ENCODE measurements at regions not wholly inside any gene's neighbourhood (a gene's known extent, or its start where the extent isn't known, plus 50 kb on each side); places are given as distances from the start of the nearest gene placed in this dataset.

DNA sequence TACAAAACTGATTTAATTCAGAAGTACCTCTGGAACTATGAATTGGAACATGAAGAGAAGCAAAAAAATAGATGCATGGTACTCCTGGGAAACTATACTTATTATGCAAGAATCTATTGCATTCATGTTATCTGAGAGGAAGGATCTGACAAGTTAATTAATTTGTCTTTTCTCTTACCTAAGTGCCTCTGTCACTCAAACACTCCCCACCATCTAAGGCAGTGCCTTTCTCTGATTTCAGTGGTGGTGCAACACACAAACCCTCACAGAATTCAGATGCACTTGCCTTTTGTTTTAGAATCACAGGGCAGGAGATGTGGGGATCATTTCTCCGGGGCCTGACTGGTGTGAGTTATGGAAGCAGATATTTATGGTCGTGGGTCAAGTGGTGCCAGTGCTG, 52.5 kb upstream of the C9orf72 start:
- no peak for DNase-seq

DNA sequence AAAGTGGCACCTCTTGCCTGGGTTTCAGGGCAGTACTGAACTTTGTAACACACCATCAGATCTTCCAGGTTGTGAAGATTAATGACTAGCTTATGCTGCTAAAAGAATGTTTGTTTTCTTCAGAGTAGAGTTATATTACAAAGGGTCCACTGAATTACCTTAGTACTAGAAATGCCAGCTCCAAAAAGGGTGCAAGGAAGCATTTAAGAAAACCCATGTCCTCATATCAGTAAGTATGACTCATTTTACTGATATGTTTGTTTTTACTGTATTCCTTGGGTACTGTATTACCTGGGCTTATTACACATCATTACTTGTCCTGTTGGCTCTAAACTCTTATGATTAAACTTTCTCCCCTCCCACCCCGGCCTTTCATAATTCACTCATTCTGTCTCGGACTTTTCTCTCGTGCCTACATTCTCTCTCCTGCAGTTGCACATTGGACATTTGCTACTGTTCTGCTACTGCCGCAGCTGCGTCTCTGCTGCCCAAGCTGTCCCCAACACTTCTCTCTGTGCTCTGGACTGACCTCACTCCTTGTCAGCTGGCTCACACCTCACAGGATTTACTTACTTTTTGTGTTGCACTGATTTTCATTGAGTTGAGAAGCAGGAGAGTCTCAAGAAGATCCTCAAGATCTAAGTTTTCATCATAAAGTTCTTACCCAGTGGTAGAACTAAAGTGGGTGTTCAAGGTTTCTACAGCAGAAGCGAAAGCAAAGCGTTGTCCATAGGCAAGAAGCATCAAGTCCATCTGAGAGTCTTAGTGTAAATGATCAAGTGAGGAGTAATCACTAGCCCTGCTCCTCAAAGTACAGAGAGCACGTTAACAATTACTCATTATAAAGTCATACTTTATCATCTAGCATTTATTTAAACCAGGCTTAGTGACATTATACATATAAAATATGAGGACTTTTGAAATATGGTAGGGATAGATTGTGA, 53.2 kb upstream of the C9orf72 start:
- DNase-seq, result no peak

DNA sequence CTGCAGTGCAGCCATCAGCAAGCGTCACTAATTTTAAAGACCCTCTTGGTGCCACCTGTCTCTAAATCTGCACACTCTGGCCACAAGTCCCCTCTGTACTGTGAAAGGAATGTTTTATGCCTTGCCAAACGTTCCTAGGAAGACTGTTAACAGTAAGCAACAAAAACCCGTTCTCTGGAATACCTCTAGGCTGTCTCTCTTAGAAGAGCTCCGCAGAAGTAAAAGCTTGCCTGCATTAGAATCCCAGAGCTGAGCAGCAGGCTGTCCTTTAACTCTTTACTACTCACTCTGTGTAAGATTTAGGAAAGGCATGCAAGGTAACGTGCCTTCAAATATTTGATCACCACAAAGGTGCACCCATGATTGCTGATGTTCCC, 53.9 kb upstream of the C9orf72 start:
- DNase-seq, result no peak

DNA sequence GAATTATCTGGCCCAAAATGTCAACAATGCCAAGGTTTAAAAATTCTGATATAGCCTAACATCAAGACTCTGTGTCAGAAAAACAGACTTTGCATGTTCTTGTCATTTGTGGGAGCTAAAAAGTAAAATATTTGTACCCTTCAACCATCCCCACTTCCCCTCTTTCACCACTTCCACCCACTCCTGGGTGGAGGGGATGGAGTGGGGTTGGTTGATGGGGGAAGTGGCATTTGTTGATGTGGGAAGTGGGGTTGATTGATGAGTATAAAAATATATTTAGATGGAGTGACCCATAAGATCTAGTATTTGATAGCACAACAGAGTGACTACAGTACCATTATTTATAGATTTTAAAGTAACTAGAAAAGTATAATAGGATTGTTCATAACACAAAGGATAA, 55.0 kb upstream of the C9orf72 start:
- no peak for DNase-seq

DNA sequence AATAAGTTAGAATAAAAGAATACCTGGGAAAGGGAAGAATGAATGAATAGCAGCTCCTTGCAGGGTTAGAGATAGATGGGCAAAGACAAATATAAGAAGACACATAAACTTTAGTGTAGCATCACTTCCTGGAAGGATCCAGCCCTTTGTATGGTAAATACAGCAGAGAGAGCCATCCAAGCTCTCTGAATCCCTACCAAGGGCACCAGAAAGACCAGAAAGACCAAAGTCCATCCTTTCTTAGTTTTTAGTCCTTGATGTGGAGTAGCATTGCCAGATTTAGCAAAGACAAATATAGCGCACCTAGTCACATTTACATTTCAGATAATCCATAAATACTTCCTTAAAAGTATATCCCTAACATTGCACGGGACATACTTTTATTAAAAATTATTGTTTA, 56.1 kb upstream of the C9orf72 start:
- no peak for DNase-seq

DNA sequence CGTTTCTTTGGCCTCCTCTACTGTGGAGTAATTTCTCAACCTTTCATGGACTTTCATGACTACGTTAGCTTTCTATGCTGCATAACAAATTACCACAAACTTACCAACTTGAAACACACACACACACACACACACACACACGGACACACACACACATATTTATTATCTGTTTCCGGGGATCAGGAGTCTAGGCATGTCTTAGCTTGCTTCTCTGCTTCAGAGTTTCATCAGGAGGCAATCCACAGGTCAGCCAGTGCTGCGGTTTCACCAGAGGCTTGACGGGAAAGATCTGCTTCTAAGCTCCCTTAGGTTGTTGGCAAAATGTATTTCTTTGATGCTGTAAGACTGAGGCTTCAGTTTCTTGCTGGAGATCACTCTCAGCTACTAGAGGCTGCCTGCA, 59.0 kb upstream of the C9orf72 start:
- no peak for DNase-seq

DNA sequence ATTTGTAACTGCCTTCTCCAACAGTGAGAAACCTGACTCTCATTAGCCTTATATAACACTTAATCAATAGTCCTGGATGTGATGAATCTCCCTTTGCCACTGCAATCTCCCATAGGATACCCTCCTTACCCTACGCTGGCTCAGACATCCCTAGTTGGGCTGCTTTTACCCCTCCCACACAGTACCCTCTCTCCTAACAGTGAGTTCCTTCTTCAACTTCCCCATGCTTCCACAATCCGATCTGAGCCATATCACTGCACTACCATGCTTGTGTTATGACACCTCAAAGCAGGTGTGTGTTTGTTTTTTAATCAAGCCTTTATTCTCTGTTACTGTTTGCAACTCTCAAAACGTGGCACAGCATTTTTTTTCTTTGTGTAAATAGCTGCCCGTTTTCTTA, 60.5 kb upstream of the C9orf72 start:
- DNase-seq, result no peak

DNA sequence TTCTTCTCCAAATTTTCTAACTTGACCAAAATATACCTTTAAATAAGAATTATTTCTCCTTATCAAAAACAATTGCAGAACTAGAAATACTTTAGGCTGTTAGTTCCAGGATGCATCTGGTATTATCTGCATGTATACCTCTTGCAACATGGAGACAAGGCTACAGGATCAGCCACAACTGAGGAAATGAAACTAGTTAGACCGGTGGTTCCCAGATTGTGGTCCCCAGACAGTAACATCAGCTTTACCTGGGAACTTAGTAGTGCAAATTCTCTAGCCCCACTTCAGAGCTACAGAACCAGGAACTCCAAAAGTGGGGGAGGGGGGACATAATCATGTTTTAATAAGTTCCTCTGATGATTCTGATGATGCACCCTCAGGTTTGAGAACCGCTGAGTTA, 61.6 kb upstream of the C9orf72 start:
- DNase-seq, result no peak

DNA sequence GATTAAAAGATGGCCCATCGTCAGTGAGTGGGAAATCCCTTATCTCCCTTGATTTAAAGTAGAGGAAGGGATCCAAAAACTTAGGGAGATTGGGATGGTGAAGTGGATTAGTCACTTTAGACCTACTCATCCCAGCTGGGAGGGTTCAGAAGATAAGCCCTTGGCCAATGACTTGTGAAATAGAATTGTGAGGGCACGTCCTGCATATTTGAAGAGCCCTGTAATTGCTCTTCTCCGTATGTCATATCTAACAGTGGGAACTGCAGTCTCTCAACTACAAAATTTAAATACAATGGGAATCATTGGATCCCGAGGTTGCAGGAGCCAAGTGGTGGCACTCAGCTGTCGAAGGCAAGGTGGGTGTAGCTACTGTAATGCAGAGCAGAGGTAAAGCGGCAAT, 65.4 kb upstream of the C9orf72 start:
- DNase-seq, result no peak

DNA sequence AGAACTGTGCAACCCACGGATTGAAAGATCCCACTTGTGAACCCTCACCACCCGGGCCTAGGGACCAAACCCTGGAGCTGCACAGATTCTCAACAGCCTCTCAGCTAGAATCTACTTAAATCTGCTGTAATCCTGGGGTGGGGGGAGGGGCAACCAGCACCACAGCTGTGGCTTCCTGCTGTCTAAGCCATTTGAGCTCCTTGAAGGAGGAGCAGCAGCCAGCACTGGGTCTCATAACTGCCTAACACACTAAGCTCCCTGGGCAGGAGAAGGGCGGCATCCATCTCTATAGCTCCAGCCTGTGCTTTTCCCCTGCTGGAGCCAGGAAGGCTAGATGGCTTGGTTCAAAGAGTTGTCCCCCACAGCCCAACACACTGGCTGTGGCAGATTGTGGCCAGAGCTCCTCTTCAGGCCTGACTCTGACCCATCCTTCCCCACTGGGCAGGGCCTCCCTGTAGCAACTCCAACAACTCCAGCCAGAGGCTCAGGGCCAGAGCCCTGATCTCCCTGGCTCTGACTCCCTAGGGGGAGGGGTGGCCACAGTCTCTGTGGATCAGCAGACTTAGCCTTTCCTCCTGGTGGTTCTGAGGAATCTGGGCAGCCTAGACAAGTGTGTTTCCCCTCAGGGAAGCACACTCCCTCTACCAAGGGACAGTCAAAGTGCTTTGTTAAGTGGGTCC, 72.0 kb upstream of the C9orf72 start:
- DNase-seq, result no peak

DNA sequence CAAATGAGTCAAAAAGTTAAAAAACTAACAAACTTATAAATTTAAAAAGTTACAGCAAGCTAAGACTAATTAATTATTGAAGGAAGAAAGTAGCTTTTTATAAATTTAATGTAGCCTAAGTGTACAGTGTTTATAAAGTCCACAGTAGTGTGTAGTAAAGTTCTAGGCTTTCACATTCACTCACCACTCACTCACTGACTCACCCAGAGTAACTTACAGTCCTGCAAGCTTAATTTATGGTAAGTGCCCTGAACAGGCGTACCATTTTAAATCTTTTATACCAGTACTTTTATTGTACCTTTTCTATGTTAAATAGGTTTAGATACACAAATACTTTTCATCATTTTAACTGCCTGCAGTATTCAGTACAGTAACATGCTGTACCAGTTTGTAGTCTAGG, 80.0 kb upstream of the C9orf72 start:
- no peak for DNase-seq

DNA sequence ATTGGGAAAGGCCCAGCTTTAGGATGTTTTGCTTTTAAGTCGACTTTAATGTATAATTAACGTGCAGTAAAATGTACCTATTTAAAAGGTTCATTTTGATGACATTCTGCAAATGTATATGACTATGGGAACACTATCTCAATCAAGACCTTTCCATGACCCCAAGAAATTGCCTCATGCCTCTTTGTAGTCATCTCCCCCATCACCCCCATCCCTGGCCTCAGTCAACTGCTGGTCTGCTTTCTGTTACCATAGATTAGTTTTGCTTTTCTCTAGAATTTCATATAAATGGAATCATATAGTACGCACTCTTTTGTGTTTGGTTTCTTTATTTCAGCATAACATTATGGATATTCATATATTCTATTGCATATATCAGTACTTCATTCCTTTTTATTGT, 80.7 kb upstream of the C9orf72 start:
- no peak for DNase-seq

DNA sequence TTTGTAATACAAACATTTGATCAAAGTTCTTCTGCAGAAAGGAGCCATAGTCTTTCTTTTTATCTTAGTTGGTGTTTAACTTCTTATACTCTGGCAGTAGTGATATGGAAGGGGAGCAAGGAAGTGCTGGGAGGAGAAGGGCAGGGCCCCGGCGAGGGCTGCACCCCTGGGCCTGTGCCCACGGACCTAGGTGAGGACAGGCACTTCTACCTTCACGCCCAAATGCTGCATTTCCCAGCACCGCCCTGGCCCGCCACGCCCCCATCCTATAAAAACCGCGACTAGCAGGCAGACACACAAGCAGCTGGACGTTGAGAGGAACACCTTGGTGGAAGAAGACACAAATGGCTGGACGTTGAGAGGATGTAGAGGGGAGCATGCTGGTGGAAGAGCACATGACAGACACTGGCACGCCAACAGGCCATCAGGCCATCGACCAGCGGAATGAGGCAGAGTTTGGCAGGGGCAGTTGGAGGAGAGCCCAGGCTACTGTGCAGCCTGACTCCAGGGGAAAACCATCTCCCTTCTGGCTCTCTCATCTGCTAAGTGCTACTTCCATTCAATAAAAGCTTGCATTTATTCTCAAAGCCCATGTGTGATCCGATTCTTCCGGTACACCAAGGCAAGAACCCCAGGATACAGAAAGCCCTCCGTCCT, 81.5 kb upstream of the C9orf72 start:
- DNase-seq, result no peak

DNA sequence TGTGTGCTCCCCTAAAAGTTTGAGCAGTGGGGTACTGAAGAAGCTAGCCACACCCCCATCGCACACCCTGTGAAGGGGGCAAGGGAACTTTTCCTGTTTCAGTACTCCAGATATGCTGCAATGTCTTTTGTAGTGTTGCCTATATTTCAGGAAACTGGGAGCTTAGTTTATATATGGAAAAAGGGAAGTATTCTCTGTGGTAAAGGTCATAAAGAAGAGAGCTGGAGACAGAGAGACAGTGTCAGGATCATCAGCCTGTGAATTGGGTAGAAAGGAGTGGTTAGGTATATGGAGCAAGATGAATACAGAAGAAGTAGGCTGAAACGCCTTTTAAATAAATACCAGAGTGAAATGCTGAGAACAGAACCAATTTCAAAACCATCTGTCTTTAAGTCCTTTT, 82.2 kb upstream of the C9orf72 start:
- DNase-seq, result no peak

DNA sequence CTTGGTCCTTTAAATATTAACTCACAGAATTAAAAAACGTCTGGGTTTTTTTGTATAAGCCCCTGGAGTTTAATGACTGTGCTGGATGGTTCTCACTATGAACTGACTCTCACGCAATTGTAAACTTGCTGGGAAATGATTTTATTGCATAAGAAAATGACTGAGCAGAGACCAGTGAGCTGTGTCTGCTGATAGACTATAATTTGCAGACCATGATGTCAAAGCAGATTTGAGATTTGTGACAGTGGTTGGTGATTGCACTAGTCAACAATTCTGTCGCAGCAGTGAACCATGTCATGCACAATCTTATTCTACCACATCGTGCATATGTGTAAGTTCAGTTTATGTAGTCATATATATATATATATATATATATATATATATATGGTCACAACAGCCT, 85.7 kb upstream of the C9orf72 start:
- DNase-seq, result no peak

DNA sequence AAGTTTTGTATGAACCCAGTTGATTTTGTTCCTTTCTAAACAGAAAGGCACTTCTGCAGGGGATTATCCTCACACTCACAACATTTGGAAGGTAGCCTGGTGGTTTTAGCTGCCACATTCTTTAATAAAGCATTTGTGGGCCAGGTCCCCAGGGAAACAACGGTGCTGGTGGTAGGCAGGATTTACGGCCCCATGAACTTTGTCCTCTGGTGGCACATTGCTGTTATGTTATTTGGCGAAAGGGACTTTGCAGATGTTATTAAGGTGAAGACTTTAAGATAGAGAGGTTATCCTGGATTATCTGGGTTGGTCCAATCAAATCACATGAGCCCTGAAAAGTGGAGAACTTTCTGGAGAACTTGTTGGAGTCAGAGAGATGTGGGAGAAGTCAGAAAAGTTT, 86.3 kb upstream of the C9orf72 start:
- DNase-seq, result no peak

DNA sequence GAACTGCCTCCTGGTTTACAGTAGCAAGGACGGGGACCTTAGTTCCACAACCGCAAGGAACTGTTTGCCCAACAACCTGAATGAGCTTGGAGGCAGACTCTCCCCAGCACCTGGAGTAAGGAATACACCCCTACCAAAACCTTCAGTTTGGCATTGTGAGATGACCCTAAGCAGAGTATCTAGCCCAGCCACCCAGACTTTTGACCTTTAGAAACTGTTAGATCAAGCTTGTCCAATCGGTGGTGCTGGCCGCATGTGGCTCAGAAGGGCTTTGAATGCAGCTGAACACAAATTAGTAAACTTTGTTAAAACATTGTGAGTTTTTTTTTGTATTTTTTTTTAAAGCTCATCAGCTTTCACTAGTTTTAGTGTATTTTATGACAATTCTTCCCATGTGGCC, 86.9 kb upstream of the C9orf72 start:
- DNase-seq, result no peak

DNA sequence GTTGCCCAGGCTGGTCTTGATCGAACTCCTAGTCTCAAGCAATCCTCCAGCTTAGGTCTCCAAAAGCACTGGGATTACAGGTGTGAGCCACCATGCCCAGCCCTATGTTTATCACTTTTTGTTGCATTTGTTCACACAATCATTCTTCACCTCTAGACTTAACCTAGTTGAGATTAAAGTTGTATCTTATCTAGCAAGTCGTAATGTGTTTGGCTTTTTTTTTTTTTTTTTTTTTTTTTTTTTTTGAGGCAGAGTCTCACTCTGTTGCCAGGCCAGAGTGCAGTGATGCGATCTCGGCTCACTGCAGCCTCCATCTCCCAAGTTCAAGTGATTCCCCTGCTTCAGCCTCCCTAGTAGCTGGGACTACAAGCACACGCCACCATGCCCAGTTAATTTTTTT, 90.2 kb upstream of the C9orf72 start:
- no peak for DNase-seq

DNA sequence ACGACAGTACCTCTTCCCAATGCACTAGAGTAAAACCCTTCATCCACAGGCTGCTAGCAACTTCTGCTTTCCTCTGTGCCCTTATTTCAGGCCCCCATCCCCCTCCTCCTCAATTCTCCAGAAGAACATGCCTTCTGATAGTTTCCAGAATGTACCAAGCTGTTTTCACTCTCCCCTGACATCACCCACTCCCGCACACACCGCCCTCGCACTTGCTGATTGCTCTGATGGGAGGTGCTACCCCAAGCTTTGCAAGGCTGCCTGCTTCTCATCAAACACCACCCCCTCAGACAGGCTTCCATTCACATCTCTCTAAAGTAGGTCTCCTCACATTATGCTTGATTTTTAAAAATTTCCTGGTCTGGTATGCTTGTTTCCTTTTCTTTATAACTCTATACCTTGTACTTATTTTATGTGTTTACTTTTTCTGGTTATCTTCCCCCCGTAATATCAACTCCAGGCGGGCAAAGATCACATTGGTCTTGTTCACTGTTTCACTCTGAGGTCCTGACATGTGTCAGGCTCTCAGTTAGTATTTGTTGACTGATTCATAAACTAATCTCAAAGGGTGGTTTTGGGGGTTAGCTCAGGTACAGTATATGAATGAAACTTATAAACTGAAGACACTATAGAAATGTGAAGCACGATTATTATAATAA, 91.0 kb upstream of the C9orf72 start:
- no peak for DNase-seq

DNA sequence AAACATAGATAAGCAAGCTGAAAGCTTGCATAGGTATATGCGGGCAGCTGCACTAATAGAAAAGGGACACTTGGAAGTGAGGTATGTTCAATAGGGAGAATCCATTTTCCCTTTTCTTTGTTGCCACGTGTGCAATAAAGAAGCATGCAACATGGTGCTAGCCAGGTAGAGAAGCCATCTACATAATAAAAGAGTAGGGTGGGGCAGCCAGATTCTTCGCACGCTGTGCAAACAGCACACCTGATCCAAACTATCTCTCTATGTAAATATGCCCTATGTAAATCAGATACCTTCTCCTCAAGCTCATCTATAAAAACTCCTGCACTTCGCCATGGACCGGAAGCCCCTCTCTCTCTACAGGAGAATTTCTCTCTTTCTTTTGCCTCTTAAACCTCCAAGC, 91.9 kb upstream of the C9orf72 start:
- DNase-seq, result peak; percentile 85

DNA sequence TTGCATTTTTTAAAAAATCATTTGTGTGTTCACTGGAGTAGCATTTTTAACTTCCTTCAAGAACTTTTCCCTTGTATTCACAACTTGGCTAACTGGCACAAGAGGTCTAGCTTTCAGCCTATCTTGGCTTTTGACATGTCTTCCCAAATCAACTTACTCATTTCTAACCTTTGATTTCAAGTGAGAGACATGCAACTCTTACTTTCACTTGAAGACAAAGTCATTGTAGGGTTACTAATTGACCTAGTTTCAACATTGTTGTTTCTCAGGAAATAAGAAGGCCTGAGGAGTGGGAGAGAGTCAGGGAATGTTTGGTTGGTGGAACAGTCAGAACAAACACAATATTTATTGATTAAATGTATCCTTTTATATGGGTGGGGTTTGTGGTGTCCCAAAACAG, 95.0 kb upstream of the C9orf72 start:
- DNase-seq, result no peak

DNA sequence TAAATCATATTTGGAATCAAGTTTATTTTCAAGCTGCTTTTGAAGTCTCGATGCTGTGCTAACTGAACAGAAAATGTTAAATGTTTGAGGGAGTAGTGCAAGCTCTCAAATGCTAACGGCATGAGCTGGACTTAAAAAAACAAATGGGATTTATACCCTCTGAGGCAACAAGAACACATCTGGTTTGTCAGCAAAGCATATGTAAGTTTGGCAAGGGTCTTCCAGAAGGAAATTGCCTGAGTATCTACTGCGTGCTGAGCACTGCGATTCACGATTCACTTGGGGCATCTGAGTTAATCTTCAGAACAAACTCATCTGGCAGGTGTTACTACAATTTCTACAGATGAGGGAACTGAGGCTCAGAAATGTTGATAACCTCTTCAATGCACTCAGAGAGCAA, 98.4 kb upstream of the C9orf72 start:
- DNase-seq, result no peak

DNA sequence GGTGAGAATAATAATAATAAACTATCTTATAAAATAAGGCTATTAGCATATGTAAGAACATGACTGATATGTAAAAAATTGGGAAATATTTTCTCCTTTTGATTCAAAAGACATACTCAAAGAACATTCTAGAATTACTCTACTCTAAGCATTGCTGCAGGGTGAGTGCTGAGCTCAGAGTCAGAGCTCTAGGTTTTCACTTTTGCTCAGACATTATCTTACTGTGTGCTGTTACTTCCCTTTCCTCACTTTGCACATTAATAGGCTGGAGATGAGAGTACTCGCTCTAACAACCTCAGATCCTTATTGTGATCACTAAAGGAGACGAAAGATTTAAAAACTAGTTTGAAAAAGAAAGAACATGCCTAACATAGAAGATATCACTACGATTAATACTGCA, 99.4 kb upstream of the C9orf72 start:
- DNase-seq, result no peak

DNA sequence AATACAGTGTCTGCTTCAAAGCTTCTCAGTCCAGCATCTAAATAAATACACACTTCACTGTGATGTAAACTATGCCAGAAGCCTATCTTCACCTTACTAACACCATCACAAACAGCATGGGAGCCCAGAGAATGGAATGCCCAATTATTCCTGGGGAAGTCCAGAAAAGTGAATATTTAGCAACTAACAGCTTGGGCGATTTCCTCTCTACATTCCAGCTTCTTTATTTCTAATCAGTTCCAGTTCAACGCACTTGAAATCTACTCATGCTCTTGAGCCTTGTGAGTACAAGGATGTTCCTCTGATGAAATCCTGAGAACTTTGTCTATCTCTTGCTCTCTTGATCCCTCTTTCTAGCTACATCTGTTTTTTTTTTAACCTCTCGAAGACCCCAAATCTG, 100.4 kb upstream of the C9orf72 start:
- DNase-seq, result no peak
